H9 (cell line): ENCODE measurements at regions not wholly inside any gene's neighbourhood (a gene's known extent, or its start where the extent isn't known, plus 50 kb on each side); places are given as distances from the start of the nearest gene placed in this dataset.

Source experiments
- DNase-seq: peaks from one replicate; pipeline ENCODE4 v3.0.0-alpha.2; 2017
- H2AFZ ChIP-seq: one replicate; pipeline ENCODE4 v1.6.1; 2013; ENCODE audit warnings: mild to moderate bottlenecking, low read length, control low read depth, moderate library complexity
- H2AK5ac ChIP-seq: 2 replicates; pipeline ENCODE4 v1.6.1; 2013; ENCODE audit warnings: low read length, control low read depth, mixed read lengths; ENCODE audit not compliant: insufficient read length
- H2BK120ac ChIP-seq: one replicate; pipeline ENCODE4 v1.6.1; 2013; ENCODE audit warnings: low read depth, mild to moderate bottlenecking, low read length, control low read depth, inconsistent platforms; ENCODE audit not compliant: poor library complexity, severe bottlenecking
- H2BK12ac ChIP-seq: 2 replicates; pipeline ENCODE4 v1.6.1; 2013; ENCODE audit warnings: low read length, control low read depth, mixed read lengths, low read depth; ENCODE audit not compliant: insufficient read length
- H2BK15ac ChIP-seq: 2 replicates; pipeline ENCODE4 v1.6.1; 2013; ENCODE audit warnings: low read depth, low read length, control low read depth
- H2BK20ac ChIP-seq: one replicate; pipeline ENCODE4 v1.6.1; 2013; ENCODE audit warnings: low read depth, mild to moderate bottlenecking, low read length, control low read depth, inconsistent platforms; ENCODE audit not compliant: poor library complexity, severe bottlenecking
- H2BK5ac ChIP-seq: 2 replicates; pipeline ENCODE4 v1.6.1; 2013; ENCODE audit warnings: low read length, control low read depth, mixed read lengths; ENCODE audit not compliant: insufficient read length
- H3K14ac ChIP-seq: 2 replicates; pipeline ENCODE4 v1.6.1; 2013; ENCODE audit warnings: low read length, control low read depth; ENCODE audit not compliant: insufficient read depth
- H3K18ac ChIP-seq: 2 replicates; pipeline ENCODE4 v1.6.1; 2013; ENCODE audit warnings: low read depth, mild to moderate bottlenecking, mixed read lengths, low read length, control low read depth; ENCODE audit not compliant: insufficient read length
- H3K23ac ChIP-seq: 2 replicates; pipeline ENCODE4 v1.6.1; 2013; ENCODE audit warnings: low read length, control low read depth, mixed read lengths, low read depth; ENCODE audit not compliant: insufficient read length
- H3K23me2 ChIP-seq: 2 replicates; pipeline ENCODE4 v1.6.1; 2013; ENCODE audit warnings: low read depth, mild to moderate bottlenecking, mixed read lengths, low read length, control low read depth; ENCODE audit not compliant: insufficient read length, poor library complexity, severe bottlenecking
- H3K27ac ChIP-seq: 2 replicates; pipeline ENCODE4 v1.5.1; 2013; ENCODE audit warnings: low read length, control low read depth, mixed read lengths, low read depth; ENCODE audit not compliant: insufficient read length
- H3K27me3 ChIP-seq: 2 replicates; pipeline ENCODE4 v1.6.1; 2013; ENCODE audit warnings: low read length, control low read depth, inconsistent platforms; ENCODE audit not compliant: insufficient read depth
- H3K4ac ChIP-seq: 2 replicates; pipeline ENCODE4 v1.6.1; 2013; ENCODE audit warnings: low read depth, mild to moderate bottlenecking, control low read depth, inconsistent platforms, low read length, moderate library complexity
- H3K4me1 ChIP-seq: 2 replicates; pipeline ENCODE4 v1.6.1; 2013; ENCODE audit warnings: low read length, control low read depth, inconsistent platforms; ENCODE audit not compliant: insufficient read depth
- H3K4me2 ChIP-seq: 2 replicates; pipeline ENCODE4 v1.6.1; 2013; ENCODE audit warnings: low read length, control low read depth, mixed read lengths; ENCODE audit not compliant: insufficient read length, insufficient read depth
- H3K56ac ChIP-seq: 2 replicates; pipeline ENCODE4 v1.6.1; 2013; ENCODE audit warnings: low read depth, mild to moderate bottlenecking, mixed read lengths, low read length, control low read depth; ENCODE audit not compliant: insufficient read length
- H3K79me1 ChIP-seq: 2 replicates; pipeline ENCODE4 v1.6.1; 2013; ENCODE audit warnings: low read depth, mild to moderate bottlenecking, moderate library complexity, low read length, control low read depth, inconsistent platforms; ENCODE audit not compliant: insufficient read depth, poor library complexity, severe bottlenecking
- H3K79me2 ChIP-seq: 2 replicates; pipeline ENCODE4 v1.6.1; 2013; ENCODE audit warnings: low read length, control low read depth, inconsistent platforms; ENCODE audit not compliant: insufficient read depth
- H3K9ac ChIP-seq: 2 replicates; pipeline ENCODE4 v1.6.1; 2013; ENCODE audit warnings: low read length, control low read depth, mixed read lengths; ENCODE audit not compliant: insufficient read length; ENCODE audit errors: extremely low read depth
- H3K9me3 ChIP-seq: one replicate; pipeline ENCODE4 v1.6.1; 2013; ENCODE audit warnings: low read depth, low read length, inconsistent platforms; ENCODE audit not compliant: control insufficient read depth
- H3T11ph ChIP-seq: one replicate; pipeline ENCODE4 v1.6.1; 2013; ENCODE audit warnings: mild to moderate bottlenecking, low read length, control low read depth, inconsistent platforms
- H4K20me1 ChIP-seq: one replicate; pipeline ENCODE4 v1.6.1; 2013; ENCODE audit not compliant: control insufficient read depth, insufficient read length, insufficient read depth
- H4K5ac ChIP-seq: 2 replicates; pipeline ENCODE4 v1.6.1; 2013; ENCODE audit warnings: low read depth, mild to moderate bottlenecking, mixed read lengths, low read length, control low read depth; ENCODE audit not compliant: insufficient read length
- H4K8ac ChIP-seq: replicated peaks from 2 replicates; pipeline ENCODE4 v1.6.1; 2013; ENCODE audit warnings: low read length, control low read depth, mixed read lengths, low read depth; ENCODE audit not compliant: insufficient read length
- H4K91ac ChIP-seq: 2 replicates; pipeline ENCODE4 v1.6.1; 2013; ENCODE audit warnings: low read depth, mild to moderate bottlenecking, moderate library complexity, mixed read lengths, low read length, control low read depth; ENCODE audit not compliant: insufficient read length
- H3K27ac Mint-ChIP-seq, 3 experiments: 2 replicates in 2 of 3; 3 replicates in 1 of 3; pipeline ENCODE4 v1.8.0; 2020 to 2021; ENCODE audit warnings: mixed read lengths in 3 of 3, mild to moderate bottlenecking in 1 of 3, moderate library complexity in 1 of 3
- H3K27me3 Mint-ChIP-seq: 2 replicates; pipeline ENCODE4 v1.8.0; 2021; ENCODE audit warnings: low read depth, mild to moderate bottlenecking, moderate library complexity, mixed read lengths
- H3K36me3 Mint-ChIP-seq, 3 experiments: 2 replicates in 2 of 3; 3 replicates in 1 of 3; pipeline ENCODE4 v1.8.0; 2020 to 2021; ENCODE audit warnings: low read depth in 3 of 3, mixed read lengths in 3 of 3; ENCODE audit not compliant: insufficient read depth in 1 of 3
- H3K4me1 Mint-ChIP-seq, 2 experiments: 2 replicates each; pipeline ENCODE4 v1.8.0; 2020; ENCODE audit warnings: mixed read lengths in 2 of 2
- H3K4me3 Mint-ChIP-seq, 2 experiments: 2 replicates in 1 of 2; 3 replicates in 1 of 2; pipeline ENCODE4 v1.8.0; 2020 to 2021; ENCODE audit warnings: mild to moderate bottlenecking in 2 of 2, mixed read lengths in 2 of 2, moderate library complexity in 1 of 2
- H3K9me3 Mint-ChIP-seq, 2 experiments: 2 replicates in 1 of 2; 3 replicates in 1 of 2; pipeline ENCODE4 v1.8.0; 2020; ENCODE audit warnings: mild to moderate bottlenecking in 2 of 2, mixed read lengths in 2 of 2, moderate library complexity in 1 of 2
- CTCF ChIP-seq: fragments of 200-600 bp; sonication (generic); conservative IDR thresholded peaks from 3 replicates; pipeline ENCODE4 v1.8.0; 2021; ENCODE audit warnings: antibody characterized with exemption, mild to moderate bottlenecking
- WGBS: extraction: QIAGEN DNeasy Blood & Tissue Kit; methylation state at CpG from one replicate; pipeline ENCODE4 v1.1.7; 2013; ENCODE audit warnings: missing lambda C conversion rate, low lambda C conversion rate, mixed read lengths; ENCODE audit not compliant: insufficient read length; ENCODE audit errors: extremely low coverage; 5-methylcytosine and 5-hydroxymethylcytosine counted together

GRCh38 chr14:51478175-51478621, 173.5 kb upstream of the FRMD6 start:
- Histone ChIP-seq H3K27me3 (no peaks in the 10 kb centered on the region), H3K4me1 (no peaks in the 10 kb centered on the region; the same call in 1 of the 2 replicates), H2AK5ac (no peak overlapping the region), H3K56ac (no peak overlapping the region), H3K79me2 (no peaks in the 10 kb centered on the region), H2BK120ac (no peak overlapping the region), H2BK15ac (no peak overlapping the region), H4K91ac (no peak overlapping the region), H3K23me2 (no peaks in the 10 kb centered on the region), H3K9ac (no peak overlapping the region), H3K79me1 (no peaks in the 10 kb centered on the region), H2BK20ac (no peak overlapping the region), H2AFZ (no peak overlapping the region), H3T11ph (no peak overlapping the region), H3K4me2 (no peak overlapping the region), H3K4ac (no peak overlapping the region), H3K23ac (no peak overlapping the region), H4K5ac (no peak overlapping the region), H4K8ac (no peak overlapping the region), H3K14ac (no peak overlapping the region), H2BK5ac (no peak overlapping the region), H3K9me3 (no peaks in the 10 kb centered on the region), H3K27ac (no peak overlapping the region), H2BK12ac (no peak overlapping the region), H3K18ac (no peak overlapping the region), H4K20me1 (no peaks in the 10 kb centered on the region)
- Mint-ChIP-seq H3K4me1 (peaks cover 15 to 19% of the 10 kb centered on the region in 2 experiments), H3K27ac (no peak overlapping the region), H3K4me3 (no peak overlapping the region), H3K36me3 (no peaks in the 10 kb centered on the region), H3K9me3 (no peaks in the 10 kb centered on the region), H3K27me3 (no peaks in the 10 kb centered on the region)
- no peak for TF ChIP-seq CTCF
- no peak for DNase-seq
- WGBS = no CpG with 5 or more reads among the region's 4 CpGs
